ENCODE measurements at regions not wholly inside any gene's neighbourhood (a gene's known extent, or its start where the extent isn't known, plus 50 kb on each side); places are given as distances from the start of the nearest gene placed in this dataset.

DNA sequence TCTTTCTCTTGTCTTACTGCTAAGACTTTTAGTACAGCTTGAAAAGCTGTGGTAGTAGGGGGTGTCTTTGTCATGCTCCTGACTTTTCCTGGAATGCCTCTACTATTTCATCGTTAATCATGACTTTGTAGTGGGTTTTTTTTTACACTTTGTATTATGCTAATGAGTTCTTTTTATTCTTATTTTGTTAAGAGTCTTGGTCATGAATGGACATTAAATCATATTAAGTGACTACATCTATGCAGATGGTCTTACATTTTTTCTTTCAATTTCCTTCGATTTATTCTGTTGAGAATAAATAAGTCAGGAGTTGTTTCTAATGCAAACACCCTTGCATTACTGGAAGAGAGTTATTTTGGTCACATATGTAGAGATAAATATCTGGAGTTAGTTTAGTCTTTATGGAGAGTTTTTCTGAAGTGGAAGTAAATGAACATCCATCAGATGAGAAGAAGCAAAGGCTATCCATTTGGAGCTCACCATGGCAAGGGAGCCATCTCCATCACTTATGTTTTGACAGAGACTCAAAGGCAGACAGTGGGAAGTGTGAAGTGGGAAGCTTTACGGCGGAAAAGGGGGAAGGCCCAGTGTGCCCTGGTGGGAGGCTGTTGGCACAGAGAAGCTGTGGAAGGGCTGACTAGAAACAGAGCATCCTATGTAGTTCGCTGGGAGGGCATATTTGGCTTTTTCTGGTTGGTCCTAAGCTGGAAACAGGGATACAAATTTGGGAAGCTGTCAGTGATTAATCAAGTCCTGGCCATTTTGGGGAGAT lies 73.1 kb upstream of the PRR23E start:
- DNase-seq (ENCODE audit: low read depth), result no peak
- TF ChIP-seq, protein P1, sequence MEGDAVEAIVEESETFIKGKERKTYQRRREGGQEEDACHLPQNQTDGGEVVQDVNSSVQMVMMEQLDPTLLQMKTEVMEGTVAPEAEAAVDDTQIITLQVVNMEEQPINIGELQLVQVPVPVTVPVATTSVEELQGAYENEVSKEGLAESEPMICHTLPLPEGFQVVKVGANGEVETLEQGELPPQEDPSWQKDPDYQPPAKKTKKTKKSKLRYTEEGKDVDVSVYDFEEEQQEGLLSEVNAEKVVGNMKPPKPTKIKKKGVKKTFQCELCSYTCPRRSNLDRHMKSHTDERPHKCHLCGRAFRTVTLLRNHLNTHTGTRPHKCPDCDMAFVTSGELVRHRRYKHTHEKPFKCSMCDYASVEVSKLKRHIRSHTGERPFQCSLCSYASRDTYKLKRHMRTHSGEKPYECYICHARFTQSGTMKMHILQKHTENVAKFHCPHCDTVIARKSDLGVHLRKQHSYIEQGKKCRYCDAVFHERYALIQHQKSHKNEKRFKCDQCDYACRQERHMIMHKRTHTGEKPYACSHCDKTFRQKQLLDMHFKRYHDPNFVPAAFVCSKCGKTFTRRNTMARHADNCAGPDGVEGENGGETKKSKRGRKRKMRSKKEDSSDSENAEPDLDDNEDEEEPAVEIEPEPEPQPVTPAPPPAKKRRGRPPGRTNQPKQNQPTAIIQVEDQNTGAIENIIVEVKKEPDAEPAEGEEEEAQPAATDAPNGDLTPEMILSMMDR (IDR thresholded peaks at IDR 0.05; ENCODE audit: control insufficient read depth, extremely low read depth, insufficient read depth), result no peak
- no peak overlapping the region for H3K4me3 ChIP-seq (ENCODE audit: low read depth, low read length)

DNA sequence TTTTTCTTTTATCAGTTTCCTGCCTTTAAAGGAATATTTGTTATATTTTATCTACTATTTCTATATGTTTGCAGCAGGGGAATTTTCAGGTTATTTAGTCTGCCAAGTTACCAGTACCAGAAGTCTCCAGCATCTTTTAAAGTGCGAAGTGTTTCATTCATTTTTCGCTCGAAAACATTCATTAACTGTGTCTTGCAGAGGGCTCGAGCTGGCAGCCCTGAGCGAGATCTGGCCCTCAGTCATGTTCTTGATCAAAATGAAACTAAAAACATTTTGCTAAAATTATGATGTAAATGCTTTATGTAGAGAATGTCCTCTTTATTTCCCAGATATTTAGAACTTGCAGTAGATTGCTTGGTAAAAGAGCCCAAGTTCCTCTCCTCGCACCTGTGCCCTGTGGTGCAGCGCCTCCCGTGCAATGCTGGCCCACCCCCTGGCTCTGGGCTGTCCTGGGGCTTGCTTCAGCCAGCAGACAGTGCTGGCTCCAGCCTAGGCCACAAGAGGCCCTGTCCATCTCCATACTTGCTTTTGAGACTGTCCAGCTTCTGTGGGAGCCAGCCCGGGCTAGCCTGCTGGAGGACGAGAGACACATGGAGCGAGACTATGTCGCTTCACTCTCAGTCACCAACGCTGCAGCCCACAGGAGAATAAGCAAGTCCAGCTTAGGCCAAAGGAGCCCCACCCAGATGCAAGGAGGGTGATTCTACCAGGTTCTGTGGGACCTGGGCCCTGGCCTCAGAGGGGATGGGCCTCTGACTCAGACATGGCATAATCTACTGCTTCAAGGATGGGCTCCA lies 71.9 kb upstream of the PRR23E start:
- TF ChIP-seq, protein P1 (IDR thresholded peaks at IDR 0.05; ENCODE audit: control insufficient read depth, extremely low read depth, insufficient read depth), result no peak
- H3K4me3 ChIP-seq (ENCODE audit: low read depth, low read length), result no peak overlapping the region
- no peak for DNase-seq (ENCODE audit: low read depth)

DNA sequence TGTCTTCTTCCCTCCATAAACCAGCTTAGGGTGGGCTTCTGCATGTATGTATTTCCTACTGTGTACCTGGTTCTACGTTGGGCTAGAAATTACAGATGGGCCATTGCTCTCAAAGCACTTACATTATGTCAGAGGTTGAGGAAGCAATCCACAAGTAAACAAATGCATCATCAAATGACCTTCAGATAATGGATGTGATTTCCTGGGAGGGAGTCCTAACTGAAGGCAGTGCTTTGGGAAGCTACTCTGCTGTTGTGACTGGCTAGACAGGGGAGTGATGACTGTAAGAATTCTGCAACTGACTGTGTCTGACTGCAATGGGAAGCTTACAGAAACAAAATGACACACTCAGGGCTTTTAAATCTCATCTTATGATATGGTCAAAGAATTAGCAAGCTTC lies 71.0 kb upstream of the PRR23E start:
- H3K4me3 ChIP-seq (ENCODE audit: low read depth, low read length), result no peak overlapping the region
- DNase-seq (ENCODE audit: low read depth), result no peak
- TF ChIP-seq, protein P1 (IDR thresholded peaks at IDR 0.05; ENCODE audit: control insufficient read depth, extremely low read depth, insufficient read depth), result no peak

DNA sequence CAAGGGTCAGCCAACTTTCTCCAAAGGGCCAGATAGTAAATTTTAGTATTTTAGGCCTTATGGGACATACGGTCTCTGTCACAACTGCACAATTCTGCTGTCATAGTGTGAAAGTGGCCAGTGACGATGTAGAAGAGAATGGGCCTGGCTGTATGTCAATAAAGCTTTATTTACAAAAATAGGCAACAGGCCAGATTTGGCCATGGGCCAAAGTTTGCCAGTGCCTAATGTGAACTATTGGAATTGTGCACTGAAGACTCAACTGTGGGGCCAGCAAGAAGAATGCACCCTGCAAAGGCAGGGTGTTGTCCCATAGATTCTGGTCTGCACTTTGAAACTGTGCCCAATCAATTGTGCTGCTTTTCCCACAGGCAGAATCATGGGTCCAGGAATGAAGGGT lies 69.4 kb upstream of the PRR23E start:
- H3K4me3 ChIP-seq (ENCODE audit: low read depth, low read length), result no peak overlapping the region
- DNase-seq (ENCODE audit: low read depth), result no peak
- TF ChIP-seq, protein P1 (IDR thresholded peaks at IDR 0.05; ENCODE audit: control insufficient read depth, extremely low read depth, insufficient read depth), result no peak

DNA sequence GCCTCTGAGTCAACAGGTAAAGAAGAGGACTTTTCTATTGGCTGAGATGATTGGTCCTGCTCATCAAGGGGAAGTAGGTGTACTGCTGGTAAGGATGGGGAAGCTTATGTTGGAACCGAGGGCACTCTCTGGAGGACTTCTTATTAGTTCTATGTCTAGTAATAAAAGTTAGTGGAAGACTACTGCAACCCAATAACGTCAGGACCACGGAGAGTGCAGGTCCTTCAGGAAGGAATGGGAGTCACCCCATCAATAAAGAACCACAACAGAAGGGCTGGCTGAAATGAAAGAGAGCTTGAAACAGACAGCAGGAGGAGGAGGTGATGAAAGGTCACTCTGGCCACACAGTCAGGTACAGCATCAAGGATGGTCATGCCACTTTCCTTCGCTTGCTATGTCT lies 68.8 kb upstream of the PRR23E start:
- TF ChIP-seq, protein P1 (IDR thresholded peaks at IDR 0.05; ENCODE audit: control insufficient read depth, extremely low read depth, insufficient read depth), result no peak
- no peak for DNase-seq (ENCODE audit: low read depth)

DNA sequence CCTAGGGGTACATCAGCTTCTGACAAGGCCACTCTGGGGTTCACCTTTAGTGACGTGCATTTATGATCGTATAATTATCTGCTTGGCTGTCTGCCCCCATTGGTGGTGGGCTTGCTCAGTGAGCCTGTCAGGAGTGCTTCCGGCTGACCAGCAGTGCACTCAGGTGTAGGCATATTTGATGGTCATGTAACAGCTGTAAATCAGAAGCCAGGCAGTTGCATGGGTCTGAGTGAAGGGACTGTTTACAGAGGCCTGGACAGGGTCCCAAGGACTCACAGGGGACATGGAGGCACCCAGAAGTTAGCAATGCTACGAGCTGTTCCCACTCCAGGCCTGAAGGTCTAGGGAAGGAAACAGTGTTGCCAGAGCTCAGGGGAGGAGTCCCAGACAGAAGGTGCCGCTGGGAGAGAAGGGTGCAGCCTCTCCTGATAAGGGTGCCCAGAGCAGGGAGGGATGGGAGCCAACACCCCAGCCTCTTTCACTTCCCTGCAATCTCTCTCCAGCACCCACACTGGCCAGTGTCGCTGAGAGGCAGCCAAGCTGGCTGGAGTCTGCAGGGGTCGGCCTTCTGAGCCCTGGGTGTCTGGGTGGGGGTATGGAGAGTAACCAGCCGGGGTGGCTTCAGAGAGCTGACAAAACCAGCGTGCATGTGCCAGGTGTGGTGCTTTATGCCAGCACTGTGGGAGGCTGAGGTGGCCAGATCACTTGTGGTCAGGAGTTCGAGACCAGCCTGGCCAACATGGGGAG lies 61.3 kb upstream of the PRR23E start:
- no peak for DNase-seq (ENCODE audit: low read depth)
- TF ChIP-seq, protein P1 (IDR thresholded peaks at IDR 0.05; ENCODE audit: control insufficient read depth, extremely low read depth, insufficient read depth), result no peak

More for the DNA sequence above, 68.8 kb upstream of the PRR23E start:
- H3K4me3 ChIP-seq (ENCODE audit: low read depth, low read length), result no peak overlapping the region

More for the DNA sequence above, 61.3 kb upstream of the PRR23E start:
- H3K4me3 ChIP-seq (ENCODE audit: low read depth, low read length), result no peak overlapping the region
